VCaP (cell line): ENCODE measurements at regions not wholly inside any gene's neighbourhood (a gene's known extent, or its start where the extent isn't known, plus 50 kb on each side); places are given as distances from the start of the nearest gene placed in this dataset.

Experiments used
- H3K27ac ChIP-seq: fragments of 450-650 bp; 2 replicates; pipeline ENCODE4 v1.5.1; 2017
- CTCF ChIP-seq: fragments of 450-650 bp; conservative IDR thresholded peaks from 2 replicates; pipeline ENCODE4 v1.5.1; 2017; ENCODE audit warnings: mild to moderate bottlenecking, moderate library complexity

GRCh38 chr9:31255211-31255610 is 1129.2 kb upstream of the ACO1 start:
- no peak for TF ChIP-seq CTCF
- H3K27ac ChIP-seq = no peak overlapping the region

GRCh38 chr9:31259824-31260223 is 1124.6 kb upstream of the ACO1 start:
- TF ChIP-seq CTCF = no peak
- H3K27ac ChIP-seq = no peak overlapping the region

- H3K27ac ChIP-seq = no peak overlapping the region
Measured at GRCh38 chr9:31272456-31273295, 1111.8 kb upstream of the ACO1 start.

GRCh38 chr9:31275419-31275818 is 1109.0 kb upstream of the ACO1 start:
- TF ChIP-seq CTCF = no peak
- H3K27ac ChIP-seq = no peak overlapping the region

More at GRCh38 chr9:31272456-31273295, 1111.8 kb upstream of the ACO1 start:
- TF ChIP-seq CTCF = no peak

GRCh38 chr9:31290731-31291130 is 1093.7 kb upstream of the ACO1 start:
- H3K27ac ChIP-seq = no peak overlapping the region
- TF ChIP-seq CTCF = no peak

GRCh38 chr9:31302620-31303418 is 1081.6 kb upstream of the ACO1 start:
- no peak overlapping the region for H3K27ac ChIP-seq
- TF ChIP-seq CTCF = no peak

GRCh38 chr9:31304576-31304975 is 1079.9 kb upstream of the ACO1 start:
- TF ChIP-seq CTCF = no peak
- no peak overlapping the region; the same call in 1 of the 2 replicates for H3K27ac ChIP-seq
